ENCODE measurements at regions not wholly inside any gene's neighbourhood (a gene's known extent, or its start where the extent isn't known, plus 50 kb on each side); places are given as distances from the start of the nearest gene placed in this dataset.
"Not testable (repeated sequence)": the region's sequence is repeated elsewhere in the genome, so short reads cannot be mapped to it uniquely, and the experiment has no call there.

DNA sequence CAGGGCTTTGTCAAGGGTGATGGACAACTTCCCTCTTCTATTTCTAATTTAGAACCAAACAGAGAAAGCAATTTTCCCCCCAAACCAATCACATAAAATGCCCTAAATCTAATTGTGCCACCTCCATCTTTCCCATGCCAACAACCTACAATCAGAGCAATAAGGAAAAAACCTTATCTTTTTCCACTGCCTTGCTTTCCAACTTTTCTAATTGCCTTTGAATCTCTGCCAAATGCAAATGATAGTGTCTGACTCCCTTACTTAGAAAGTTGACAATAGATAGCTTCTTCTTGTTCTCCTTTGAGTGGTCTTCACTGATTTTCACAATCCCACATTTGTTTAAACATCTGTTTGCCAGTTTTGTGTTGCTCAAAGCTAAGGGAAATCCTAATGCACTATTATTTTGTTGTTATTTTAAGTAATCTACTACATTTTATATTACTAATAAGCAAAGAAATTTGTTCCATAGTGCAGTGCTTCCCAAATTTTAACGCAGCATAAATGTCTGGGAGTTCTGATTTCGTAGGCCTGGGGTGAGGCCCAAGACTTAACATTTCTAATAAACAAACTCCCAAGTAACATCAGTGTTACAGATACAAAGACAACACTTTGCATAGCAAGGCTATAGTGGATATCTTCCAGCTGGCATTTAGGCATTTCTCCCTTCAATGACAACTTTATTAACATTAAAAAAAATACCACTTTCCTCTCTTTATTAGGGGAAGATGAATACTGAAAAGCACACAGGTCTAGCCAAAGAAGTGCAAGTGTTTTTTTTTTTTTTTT, 696.3 kb upstream of the USP15 start:
- no peak for DNase-seq (ENCODE audit: low read depth in 2 of 2)

DNA sequence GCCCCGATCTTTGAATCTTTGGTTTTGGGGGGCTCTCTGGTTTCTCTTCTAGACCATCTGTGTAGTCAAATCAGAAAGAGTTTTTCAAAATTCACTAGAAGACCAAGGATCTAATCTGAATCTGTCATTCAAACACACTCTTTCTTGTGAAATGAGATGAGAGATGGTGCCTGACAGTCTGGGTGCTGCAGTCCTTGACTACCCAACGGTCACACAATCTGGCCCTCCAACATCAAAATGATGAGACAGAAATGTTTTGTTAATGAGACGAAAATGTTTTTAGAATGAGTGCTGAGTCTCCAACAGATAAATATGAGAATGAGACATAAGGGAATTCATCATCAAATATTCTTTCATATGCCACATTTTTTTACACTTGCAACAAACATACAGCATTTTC, 695.7 kb upstream of the USP15 start:
- DNase-seq (ENCODE audit: low read depth in 2 of 2) = no peak

DNA sequence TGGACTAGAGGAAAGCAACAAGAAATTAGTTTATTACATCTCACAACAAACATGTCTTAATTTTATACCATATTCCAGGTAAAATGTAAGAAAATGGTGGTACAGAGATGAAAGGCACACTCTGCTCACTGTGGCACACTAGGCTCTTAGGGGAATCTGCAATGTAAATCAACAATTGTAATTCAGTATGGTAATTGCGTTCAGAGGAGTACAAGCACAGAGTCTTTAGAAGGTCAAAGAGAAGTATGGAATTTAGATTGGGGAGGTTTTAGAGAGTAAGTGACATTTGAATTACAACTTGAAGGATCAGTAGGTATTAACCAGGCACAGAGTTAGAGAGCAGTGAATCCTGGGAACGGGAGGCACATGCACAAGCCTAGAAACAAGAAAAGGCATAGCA, 694.0 kb upstream of the USP15 start:
- DNase-seq (ENCODE audit: low read depth in 2 of 2) = no peak

DNA sequence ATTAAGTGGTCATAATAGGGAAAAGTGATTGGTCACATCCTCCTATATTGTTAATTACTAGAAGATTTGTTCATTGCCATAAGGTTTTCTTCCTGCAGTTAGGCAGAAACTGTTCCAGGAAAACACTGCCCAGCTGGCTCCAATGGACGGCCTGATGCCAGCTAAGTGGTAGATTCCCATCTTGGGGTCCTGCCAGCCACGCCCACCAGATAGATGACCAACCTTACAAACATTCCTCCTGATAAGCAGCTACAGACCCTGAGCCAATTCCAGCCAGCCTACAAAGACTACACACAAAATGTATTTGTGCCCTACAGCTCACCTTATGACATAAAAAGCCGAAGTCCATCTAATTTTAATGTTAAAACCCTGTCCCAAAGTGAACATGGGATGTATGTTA, 685.9 kb upstream of the USP15 start:
- DNase-seq (ENCODE audit: low read depth in 2 of 2) = no peak

DNA sequence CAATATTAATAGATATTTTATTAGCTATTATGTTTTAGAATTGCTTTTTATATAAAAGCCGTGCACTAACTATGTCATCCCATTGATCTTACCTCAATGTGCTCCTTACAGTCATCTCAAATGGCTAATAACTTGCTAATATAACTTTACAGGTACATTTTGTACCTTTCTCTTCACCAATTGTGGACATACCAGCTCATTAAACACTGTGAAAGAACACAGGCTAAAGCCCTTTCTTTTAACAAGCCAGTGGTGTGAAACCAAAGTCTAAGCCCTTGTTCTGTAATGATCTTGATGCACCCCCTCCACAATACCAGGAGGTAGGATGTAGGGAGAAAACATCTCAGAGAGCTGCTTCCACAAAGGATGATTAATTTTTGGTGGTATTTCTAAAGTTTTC, 675.3 kb upstream of the USP15 start:
- DNase-seq (ENCODE audit: low read depth in 2 of 2) = no peak

DNA sequence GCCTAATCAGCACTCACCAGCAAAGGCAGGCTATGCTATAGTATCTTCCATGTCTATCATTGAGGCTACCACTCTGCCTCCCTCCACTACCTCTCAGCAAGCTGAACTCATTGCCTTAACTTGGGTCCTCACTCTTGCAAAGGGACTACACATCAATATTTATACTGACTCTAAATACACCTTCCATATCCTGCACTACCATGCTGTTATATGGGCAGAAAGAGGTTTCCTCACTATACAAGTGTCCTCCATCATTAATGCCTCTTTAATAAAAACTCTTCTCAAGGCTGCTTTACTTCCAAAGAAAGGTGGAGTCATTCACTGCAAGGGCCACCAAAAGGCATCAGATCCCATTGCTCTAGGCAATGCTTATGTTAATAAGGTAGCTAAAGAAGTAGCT, 669.3 kb upstream of the USP15 start:
- not testable (repeated sequence) for DNase-seq (ENCODE audit: low read depth in 2 of 2)

DNA sequence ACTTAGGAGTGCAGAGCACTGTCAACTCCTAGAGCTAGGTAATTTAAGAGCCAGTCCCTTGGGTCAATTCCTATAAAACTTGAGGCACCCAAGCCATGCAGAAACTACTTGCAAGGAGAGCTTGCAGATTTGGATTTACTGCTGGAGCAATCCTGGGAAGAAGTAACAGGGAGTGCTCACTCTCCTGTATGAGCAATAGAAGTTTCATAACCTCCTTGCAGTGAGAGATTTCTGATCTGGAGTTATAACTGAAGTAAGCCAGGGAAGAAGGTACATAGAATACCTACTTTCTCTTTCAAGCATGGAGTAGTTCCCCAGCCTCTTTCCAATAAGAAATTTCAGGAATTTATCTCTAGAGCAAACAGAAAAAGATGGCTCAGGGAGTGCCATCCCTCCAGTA, 650.1 kb upstream of the USP15 start:
- no peak for DNase-seq (ENCODE audit: low read depth in 2 of 2)

DNA sequence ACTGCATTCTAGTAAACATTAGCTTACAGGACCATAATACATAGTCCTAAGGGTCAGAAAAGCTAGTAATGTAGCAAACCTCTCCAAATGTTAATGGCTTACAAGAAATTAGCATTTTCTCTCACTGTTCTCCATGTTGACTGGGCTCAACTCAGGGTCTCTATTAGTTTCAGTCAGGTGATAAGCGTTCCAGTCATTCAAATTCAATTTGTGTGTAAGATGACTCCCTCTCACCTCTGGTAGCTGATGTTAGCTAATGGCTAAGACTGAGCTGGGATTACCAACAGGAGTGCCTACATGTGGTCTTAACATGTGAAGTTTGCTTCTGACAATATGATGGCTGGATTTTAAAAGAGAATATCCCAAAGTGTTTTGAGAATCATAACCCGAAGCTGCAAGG, 630.5 kb upstream of the USP15 start:
- no peak for DNase-seq (ENCODE audit: low read depth in 2 of 2)

DNA sequence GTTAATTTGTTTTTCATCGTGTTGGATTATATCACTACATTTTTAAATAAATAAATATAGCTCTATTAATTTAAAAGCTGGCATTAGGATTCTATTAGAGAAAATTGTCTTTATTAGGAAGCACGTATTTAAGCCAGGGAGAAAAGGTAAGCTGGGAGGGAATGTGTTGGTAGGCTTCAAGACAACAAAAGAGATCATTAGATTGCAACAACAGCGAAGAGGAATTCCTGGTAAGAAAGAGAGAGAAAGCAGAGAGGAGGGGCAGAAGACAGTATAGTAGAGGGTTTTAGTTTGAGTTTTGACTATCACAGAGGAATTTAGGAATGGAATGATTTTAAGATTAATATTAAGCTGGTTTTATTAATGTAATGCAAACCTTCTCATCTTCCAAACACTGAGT, 613.6 kb upstream of the USP15 start:
- no peak for DNase-seq (ENCODE audit: low read depth in 2 of 2)

DNA sequence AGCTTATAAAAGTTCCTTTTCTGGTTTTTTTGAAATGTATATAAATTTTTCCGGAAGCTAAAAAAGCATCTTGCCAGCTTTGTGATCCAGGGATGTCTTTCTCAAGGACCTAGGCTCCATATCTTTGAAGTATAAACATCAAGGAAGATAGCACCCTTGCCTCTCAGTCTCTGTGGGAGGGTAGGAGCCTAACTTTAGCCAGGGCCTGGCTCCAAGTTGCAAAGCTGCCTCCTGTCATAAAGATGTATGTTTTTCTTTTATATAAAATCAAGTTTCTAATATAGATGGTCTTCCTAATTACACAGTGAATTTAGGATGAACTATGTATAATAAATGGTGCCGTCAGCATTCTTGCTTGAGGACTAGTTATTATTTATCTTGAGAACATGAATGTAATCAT, 612.6 kb upstream of the USP15 start:
- no peak for DNase-seq (ENCODE audit: low read depth in 2 of 2)

DNA sequence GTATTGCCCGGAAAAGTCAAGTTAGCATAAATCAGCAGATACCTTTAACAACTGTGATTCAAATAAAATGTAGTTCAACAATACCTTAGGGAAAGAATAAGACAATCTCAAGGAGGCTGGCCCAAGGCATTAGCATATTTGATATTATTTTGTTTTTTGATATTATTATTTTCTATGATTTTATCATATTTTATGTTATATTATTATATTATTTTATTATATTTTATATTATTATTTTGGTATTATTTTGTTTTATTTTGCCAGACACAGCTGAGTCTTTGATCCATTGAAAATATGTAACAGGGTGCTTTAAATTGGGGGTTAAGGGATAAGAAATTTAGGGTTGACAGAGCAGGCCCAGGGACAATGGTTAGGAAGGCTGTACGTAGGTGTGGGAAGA, 607.9 kb upstream of the USP15 start:
- DNase-seq (ENCODE audit: low read depth in 2 of 2) = no peak

DNA sequence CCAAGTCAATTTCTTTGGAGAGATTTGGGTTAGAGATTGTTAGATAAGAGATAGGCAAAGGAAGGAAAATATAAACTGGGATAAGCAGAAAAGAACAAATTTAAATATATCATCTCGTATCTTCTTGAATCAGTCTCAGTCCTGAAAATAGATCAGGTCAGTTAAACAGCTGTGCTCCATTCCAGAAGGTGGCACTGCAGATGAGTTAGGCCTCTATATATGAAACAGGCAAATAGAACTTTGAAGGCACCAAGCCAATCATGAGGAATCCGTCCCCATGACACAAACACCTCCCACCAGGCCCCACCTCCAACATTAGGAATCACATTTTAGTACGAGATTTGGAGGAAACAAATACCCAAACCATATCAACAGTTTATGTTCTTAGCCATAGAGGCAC, 605.5 kb upstream of the USP15 start:
- DNase-seq (ENCODE audit: low read depth in 2 of 2) = no peak

DNA sequence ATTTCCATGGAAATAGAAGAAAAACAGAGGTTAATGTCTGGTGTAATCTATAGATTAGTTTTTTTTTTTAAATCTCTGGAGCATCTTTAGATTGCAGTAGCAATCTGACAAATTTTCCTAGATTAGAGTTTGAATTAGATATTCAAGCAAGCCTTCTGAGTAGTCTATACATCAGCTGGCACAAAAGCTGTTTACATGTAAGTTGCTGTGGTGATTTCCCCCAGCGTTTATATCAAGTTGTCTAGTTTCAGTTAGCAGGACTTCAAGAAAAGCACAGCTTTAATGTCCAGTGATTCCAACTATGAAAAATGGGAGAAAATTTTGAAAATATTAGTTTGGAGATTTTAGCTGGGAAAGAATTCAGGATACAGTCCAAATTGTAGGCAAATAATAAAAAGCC, 605.0 kb upstream of the USP15 start:
- no peak for DNase-seq (ENCODE audit: low read depth in 2 of 2)

DNA sequence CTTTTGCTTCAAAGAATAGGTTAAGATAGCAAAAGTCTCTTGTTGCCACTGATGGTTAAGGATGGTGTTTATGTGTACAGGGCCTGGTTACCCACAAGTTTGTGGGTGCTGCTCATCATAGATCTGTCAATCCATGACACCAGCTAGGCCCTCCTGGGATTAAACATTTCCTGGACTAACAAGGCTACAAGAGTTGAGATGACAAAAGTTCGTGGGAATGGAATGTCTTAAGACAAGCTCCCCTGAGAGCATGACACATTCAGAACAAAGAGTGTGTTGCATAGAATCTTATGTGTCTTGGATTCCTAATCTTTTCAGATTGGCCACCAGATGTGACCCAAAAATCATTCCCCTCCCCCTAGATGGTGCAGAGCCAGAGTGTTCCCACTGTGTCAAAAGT, 592.5 kb upstream of the USP15 start:
- DNase-seq (ENCODE audit: low read depth in 2 of 2) = no peak

DNA sequence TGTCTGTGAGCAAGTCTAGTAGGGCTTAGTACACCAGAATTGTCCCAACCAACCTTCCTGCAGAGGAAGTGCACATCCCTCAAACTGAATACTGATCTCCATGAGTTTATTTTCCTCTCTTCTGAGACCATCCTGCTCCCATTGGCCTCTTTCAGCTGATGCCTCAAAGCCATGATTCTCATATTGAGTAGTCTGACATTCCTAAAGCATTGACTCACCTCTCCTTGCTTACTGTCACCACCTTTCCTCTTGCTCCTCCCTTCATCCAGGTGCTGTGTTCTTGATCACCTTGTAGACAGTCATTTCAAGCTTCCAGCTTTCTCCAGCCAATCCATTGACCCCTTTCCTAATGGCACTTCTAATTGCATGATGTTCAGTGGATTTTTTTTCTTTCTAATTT, 583.7 kb upstream of the USP15 start:
- DNase-seq (ENCODE audit: low read depth in 2 of 2) = no peak

DNA sequence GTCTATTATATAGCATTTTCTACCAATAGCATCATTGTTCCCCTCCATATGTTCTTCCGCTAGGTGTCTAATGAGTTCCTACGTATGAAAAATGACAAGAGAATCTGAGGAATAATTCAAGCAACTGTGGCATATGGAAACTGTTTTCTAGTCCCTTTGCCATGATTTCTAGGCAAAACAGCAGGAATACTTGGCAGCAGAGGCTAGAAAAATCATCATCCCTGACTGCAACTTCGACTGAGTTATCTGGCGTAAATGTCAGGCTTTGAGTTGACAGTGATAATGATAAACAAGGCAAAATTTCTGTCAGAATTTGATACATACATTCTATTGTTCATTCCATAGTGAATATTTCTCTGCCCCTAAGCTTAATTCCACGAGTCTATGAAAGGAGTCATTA, 572.8 kb upstream of the USP15 start:
- no peak for DNase-seq (ENCODE audit: low read depth in 2 of 2)

DNA sequence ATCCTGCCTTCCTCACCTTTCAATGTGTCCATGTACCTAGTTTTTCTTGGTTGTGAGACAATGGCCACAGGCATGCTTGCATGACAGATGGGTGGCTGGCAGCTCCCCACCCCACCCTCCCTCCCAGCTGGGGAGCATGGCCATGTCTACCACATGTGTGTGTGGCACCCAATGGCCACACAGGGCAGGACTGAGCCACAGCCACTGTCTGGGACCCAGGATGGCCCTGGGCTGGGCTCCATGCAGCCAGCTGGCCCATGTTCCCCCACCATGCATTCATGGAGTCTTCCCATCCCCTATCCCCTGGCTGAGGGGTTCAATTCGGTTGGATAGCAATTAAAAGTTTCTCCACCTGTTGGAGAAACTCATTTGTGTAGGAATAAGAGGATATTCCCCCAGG, 566.0 kb upstream of the USP15 start:
- DNase-seq (ENCODE audit: low read depth in 2 of 2) = no peak

DNA sequence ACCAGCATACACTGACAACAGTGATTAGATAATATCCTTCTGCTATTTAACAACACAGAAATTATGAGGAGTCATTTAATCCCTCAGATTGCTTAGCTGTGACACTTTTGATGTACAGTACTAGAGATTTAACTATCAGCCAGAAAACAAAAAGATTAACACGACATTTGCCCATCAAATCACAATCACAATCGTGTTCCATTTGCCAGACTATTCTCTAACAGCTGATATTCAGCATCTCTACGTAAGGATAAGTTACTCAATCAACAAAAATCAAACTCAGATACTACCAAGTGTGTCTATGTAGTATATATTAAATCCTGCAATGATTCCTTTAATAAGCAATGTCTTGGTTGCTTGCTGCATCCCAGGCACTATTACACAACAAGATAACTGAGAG, 558.7 kb upstream of the USP15 start:
- DNase-seq (ENCODE audit: low read depth in 2 of 2) = no peak

DNA sequence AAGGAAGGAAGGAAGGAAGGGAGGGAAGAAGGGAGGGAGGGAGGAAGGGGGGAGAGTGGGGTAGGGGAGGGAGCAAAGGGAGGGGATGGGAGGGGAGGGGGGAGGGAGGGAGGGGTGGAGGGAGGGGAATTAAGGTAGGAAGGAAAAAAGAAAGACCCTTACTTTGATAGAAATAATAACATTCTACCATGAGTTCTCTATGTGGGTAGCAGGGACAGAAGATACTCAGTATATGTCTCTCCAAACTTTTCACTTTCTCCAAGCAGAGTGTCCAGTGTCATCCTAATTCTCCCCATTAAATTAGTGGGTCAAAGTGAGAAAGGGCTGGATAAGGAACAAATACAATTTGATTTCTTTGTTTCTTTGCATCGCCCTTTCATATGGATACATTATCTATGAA, 553.4 kb upstream of the USP15 start:
- no peak for DNase-seq (ENCODE audit: low read depth in 2 of 2)

DNA sequence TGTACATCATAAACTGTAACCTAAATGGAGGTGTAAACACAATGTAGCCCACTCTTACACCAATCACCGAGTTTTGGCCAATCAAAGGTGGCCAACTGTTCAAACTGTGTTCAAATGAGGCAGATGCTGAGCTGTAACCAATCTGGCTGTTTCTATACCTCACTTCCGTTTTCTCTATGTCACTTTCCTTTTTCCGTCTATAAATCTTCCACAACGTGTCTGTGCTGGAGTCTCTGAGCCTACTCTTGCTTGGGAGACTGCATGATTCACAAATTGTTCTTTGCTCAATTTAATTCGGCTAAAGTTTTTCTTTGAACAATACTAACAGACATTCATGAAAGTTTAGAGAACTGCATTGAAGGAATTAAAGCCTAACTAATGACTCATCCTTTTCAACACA, 547.1 kb upstream of the USP15 start:
- DNase-seq (ENCODE audit: low read depth in 2 of 2) = no peak

DNA sequence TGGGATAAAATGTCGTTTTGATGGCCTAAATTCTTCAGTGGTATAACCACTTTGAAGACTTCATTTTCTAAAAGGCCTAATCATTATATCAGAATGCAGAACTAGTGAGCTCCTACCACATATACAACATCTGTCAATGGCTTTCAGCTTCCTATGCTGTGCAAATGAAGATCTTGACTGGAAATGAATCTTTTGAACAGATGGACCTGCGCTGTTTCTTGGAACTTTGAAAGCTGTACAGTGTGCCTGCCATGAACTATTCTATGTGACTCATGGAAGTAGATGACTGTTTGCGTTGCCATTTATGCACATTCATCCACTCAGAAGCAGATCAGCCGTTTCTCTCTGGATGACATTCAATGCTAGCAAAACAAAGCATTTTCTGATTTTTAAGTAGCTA, 542.2 kb upstream of the USP15 start:
- DNase-seq (ENCODE audit: low read depth in 2 of 2) = no peak

DNA sequence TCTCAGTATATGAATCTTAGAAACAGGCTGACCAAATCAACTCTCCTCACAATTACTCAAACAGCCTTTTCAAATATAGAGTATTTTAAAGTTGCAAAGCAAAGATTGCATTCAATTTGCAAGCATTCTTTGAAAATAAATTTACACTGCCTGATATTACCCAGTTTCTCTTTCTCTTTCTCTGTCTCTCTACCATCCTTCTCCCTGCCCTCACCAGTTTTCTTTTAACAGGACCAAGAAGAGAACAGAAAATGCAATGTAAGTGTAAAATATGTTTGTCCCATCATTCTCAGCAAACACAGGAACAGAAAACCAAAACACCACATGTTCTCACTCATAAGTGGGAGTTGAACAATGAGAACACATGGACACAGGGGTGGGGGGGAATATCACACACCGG, 520.3 kb upstream of the USP15 start:
- DNase-seq (ENCODE audit: low read depth in 2 of 2) = no peak

DNA sequence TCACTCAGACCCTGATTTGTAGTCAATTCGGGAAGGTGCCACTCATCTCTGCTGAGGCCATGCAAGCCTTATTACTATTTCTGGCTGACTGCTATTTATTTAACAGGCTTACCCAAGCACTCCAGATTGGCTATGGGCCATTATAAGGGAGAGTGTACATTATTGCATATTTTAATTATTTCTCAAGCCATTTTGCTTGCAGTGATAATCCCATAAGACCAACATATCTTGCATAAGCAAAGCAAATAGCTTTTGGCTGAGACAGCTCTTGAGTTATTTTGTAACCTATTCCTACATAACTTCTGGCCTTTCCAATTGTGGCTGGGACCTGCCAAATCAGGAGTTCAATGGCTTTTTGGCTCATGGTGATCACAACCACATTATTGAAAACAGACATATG, 509.6 kb upstream of the USP15 start:
- no peak for DNase-seq (ENCODE audit: low read depth in 2 of 2)

DNA sequence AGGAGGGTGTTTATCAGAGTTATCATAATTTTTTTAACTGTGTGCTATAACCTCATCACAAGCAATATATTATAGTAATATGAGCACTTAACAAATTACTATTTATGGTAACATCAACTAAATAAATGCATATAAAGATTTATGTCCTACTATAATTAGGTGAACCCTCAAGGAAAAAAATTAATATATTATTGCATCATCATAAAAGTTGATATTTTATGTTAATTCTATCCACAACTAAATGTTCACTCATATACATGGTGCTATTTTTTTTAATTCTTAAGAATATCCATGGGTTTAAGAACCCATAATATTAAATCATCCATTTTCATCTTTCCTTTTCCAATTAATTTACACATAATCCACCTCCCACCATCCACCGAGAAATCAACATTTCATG, 506.0 kb upstream of the USP15 start:
- DNase-seq (ENCODE audit: low read depth in 2 of 2) = no peak
